Hematopoietic multipotent progenitor cell treated with erythropoietin and hydrocortisone succinate and interleukin-3 and kit ligand, for 4 days (in vitro differentiated cells): ENCODE measurements at regions not wholly inside any gene's neighbourhood (a gene's known extent, or its start where the extent isn't known, plus 50 kb on each side); places are given as distances from the start of the nearest gene placed in this dataset.

Source experiments
- DNase-seq: peaks from one replicate; pipeline ENCODE4 v3.0.0-alpha.2; 2015

- no peak for DNase-seq
Measured at GRCh38 chr12:91327131-91327530, 144.5 kb upstream of the DCN start.

GRCh38 chr12:91326058-91327027 lies 143.7 kb upstream of the DCN start:
- peak; percentile 73 for DNase-seq

- DNase-seq, result no peak
Measured at GRCh38 chr12:91320999-91321398, 138.4 kb upstream of the DCN start.

- DNase-seq, result no peak
Measured at GRCh38 chr12:91319071-91319760, 136.6 kb upstream of the DCN start.

GRCh38 chr12:91317306-91317705 lies 134.7 kb upstream of the DCN start:
- DNase-seq, result no peak

GRCh38 chr12:91316907-91317269 lies 134.3 kb upstream of the DCN start:
- no peak for DNase-seq

GRCh38 chr12:91316161-91316906 lies 133.7 kb upstream of the DCN start:
- DNase-seq, result no peak

- no peak for DNase-seq
Measured at GRCh38 chr12:91311081-91311480, 128.5 kb upstream of the DCN start.

GRCh38 chr12:91309450-91309849 lies 126.8 kb upstream of the DCN start:
- DNase-seq, result no peak

- DNase-seq, result peak; percentile 4
Measured at GRCh38 chr12:91307957-91308670, 125.5 kb upstream of the DCN start.

- no peak for DNase-seq
Measured at GRCh38 chr12:91290354-91290753, 107.7 kb upstream of the DCN start.

GRCh38 chr12:91289906-91290305 lies 107.3 kb upstream of the DCN start:
- no peak for DNase-seq

- no peak for DNase-seq
Measured at GRCh38 chr12:91289072-91289471, 106.5 kb upstream of the DCN start.

GRCh38 chr12:91287753-91288152 lies 105.1 kb upstream of the DCN start:
- DNase-seq, result no peak

- DNase-seq, result no peak
Measured at GRCh38 chr12:91278126-91278525, 95.5 kb upstream of the DCN start.

- no peak for DNase-seq
Measured at GRCh38 chr12:91276509-91276908, 93.9 kb upstream of the DCN start.

- DNase-seq, result no peak
Measured at GRCh38 chr12:91275321-91275720, 92.7 kb upstream of the DCN start.

- DNase-seq, result no peak
Measured at GRCh38 chr12:91274916-91275315, 92.3 kb upstream of the DCN start.

GRCh38 chr12:91273560-91273959 lies 90.9 kb upstream of the DCN start:
- DNase-seq, result no peak

- DNase-seq, result no peak
Measured at GRCh38 chr12:91272461-91273063, 89.9 kb upstream of the DCN start.

- DNase-seq, result no peak
Measured at GRCh38 chr12:91271185-91271584, 88.6 kb upstream of the DCN start.

- DNase-seq, result no peak
Measured at GRCh38 chr12:91267039-91267438, 84.4 kb upstream of the DCN start.
